B cell (primary cell): ENCODE measurements at regions not wholly inside any gene's neighbourhood (a gene's known extent, or its start where the extent isn't known, plus 50 kb on each side); places are given as distances from the start of the nearest gene placed in this dataset.

ENCODE experiments used
- ATAC-seq: fragments of 200-7000 bp; cut with Tn5 transposase; one replicate; pipeline ENCODE4 v1.10.0; 2021; ENCODE audit warnings: low read depth, mild to moderate bottlenecking, moderate number of reproducible peaks, moderate library complexity
- CTCF ChIA-PET: fragments of 350-600 bp; sonication (Branson Sonifier 250); formaldehyde crosslinking; loops from one replicate; lab custom pipeline; 2021; ENCODE audit warnings: antibody characterized with exemption, inconsistent platforms; lab: Charles Lee
- POLR2A ChIA-PET: fragments of 350-600 bp; sonication (Branson Sonifier 250); formaldehyde crosslinking; loops from one replicate; lab custom pipeline; 2021; ENCODE audit warnings: antibody characterized with exemption; lab: Charles Lee
- DNase-seq: peaks from one replicate; pipeline ENCODE4 v3.0.0; 2013
- H2AFZ ChIP-seq: 2 replicates; pipeline ENCODE4 v1.6.1; 2012; ENCODE audit warnings: mild to moderate bottlenecking, low read depth, low read length; ENCODE audit not compliant: insufficient read depth, poor library complexity, severe bottlenecking
- H3K27ac ChIP-seq, 2 donors: 1 replicate in 1 of 2; 2 replicates in 1 of 2; pipeline ENCODE4 v1.5.1; 2012 to 2013; ENCODE audit warnings: low read length in 2 of 2, mild to moderate bottlenecking in 2 of 2, moderate library complexity in 1 of 2
- H3K27me3 ChIP-seq, 4 experiments: fragments of 200-600 bp in 1 of 4; sonication (generic) in 1 of 4; replicated peaks in 1 of 4; 1 replicate in 2 of 4; 2 replicates in 2 of 4; pipeline versions ENCODE4 v1.6.1 to v1.7.0; 2013 to 2016; ENCODE audit warnings: low read length in 3 of 4, mild to moderate bottlenecking in 2 of 4, mixed read lengths in 1 of 4, moderate library complexity in 1 of 4; ENCODE audit not compliant: insufficient read depth in 4 of 4, control insufficient read depth in 3 of 4; ENCODE audit errors: control extremely low read depth in 1 of 4
- H3K36me3 ChIP-seq, 2 experiments: replicated peaks in 1 of 2; 1 replicate in 1 of 2; 2 replicates in 1 of 2; pipeline versions ENCODE4 v1.6.1 to v1.7.1; 2013; ENCODE audit warnings: low read length in 1 of 2; ENCODE audit not compliant: insufficient read depth in 2 of 2, control insufficient read depth in 1 of 2; ENCODE audit errors: control extremely low read depth in 1 of 2, extremely low read depth in 1 of 2
- H3K4me1 ChIP-seq, 2 donors: fragments of 200-600 bp in 1 of 2; sonication (generic) in 1 of 2; 1 replicate in 1 of 2; 2 replicates in 1 of 2; pipeline versions ENCODE4 v1.5.1 to v1.6.1; 2013 to 2017; ENCODE audit warnings: low read length in 2 of 2; ENCODE audit not compliant: control insufficient read depth in 2 of 2, insufficient read depth in 2 of 2
- H3K4me2 ChIP-seq: replicated peaks from 2 replicates; pipeline ENCODE3; 2012; ENCODE audit warnings: mild to moderate bottlenecking, low read depth, low read length; ENCODE audit not compliant: poor library complexity, severe bottlenecking
- H3K4me3 ChIP-seq, 5 experiments: fragments of 200-600 bp in 1 of 5; sonication (generic) in 1 of 5; 1 replicate in 3 of 5; 2 replicates in 2 of 5; pipeline versions ENCODE4 v1.5.1 to v1.7.0; 2011 to 2016; ENCODE audit warnings: low read length in 4 of 5, mild to moderate bottlenecking in 4 of 5, low read depth in 2 of 5, control low read depth in 1 of 5, moderate library complexity in 1 of 5; ENCODE audit not compliant: insufficient read depth in 1 of 5; ENCODE audit errors: control extremely low read depth in 1 of 5, extremely low read depth in 1 of 5
- H3K79me2 ChIP-seq: fragments of 200-600 bp; sonication (generic); one replicate; pipeline ENCODE4 v1.6.0; 2016; ENCODE audit warnings: low read length; ENCODE audit not compliant: control insufficient read depth, insufficient read depth
- H3K9ac ChIP-seq: fragments of 200-600 bp; sonication (generic); 2 replicates; pipeline ENCODE4 v1.6.1; 2017; ENCODE audit warnings: mild to moderate bottlenecking, low read length, moderate library complexity
- H3K9me3 ChIP-seq, 3 donors: one replicate each; pipeline versions ENCODE4 v1.6.1 to v1.7.1; 2013; ENCODE audit warnings: low read length in 2 of 3; ENCODE audit not compliant: control insufficient read depth in 2 of 3, insufficient read depth in 1 of 3; ENCODE audit errors: control extremely low read depth in 1 of 3
- H4K20me1 ChIP-seq: 2 replicates; pipeline ENCODE4 v1.6.0; 2012; ENCODE audit warnings: mild to moderate bottlenecking, low read length; ENCODE audit not compliant: insufficient read depth, control insufficient read depth, poor library complexity, severe bottlenecking
- H3K27ac Mint-ChIP-seq: one replicate; pipeline ENCODE4 v1.8.0; 2021; ENCODE audit warnings: mixed read lengths
- H3K27me3 Mint-ChIP-seq: one replicate; pipeline ENCODE4 v1.8.0; 2021; ENCODE audit warnings: mixed read lengths
- H3K4me1 Mint-ChIP-seq: one replicate; pipeline ENCODE4 v1.8.0; 2021; ENCODE audit warnings: mixed read lengths
- H3K4me3 Mint-ChIP-seq: one replicate; pipeline ENCODE4 v1.8.0; 2021; ENCODE audit warnings: mixed read lengths
- H3K9me3 Mint-ChIP-seq: one replicate; pipeline ENCODE4 v1.8.0; 2022; ENCODE audit warnings: mixed read lengths; ENCODE audit not compliant: insufficient read depth
- EZH2 ChIP-seq: IDR thresholded peaks from 2 replicates; pipeline ENCODE4 v1.6.1; 2012; ENCODE audit warnings: borderline replicate concordance, low read depth, mild to moderate bottlenecking, moderate library complexity, low read length; ENCODE audit not compliant: insufficient read depth, poor library complexity, severe bottlenecking
- WGBS: methylation state at CpG from one replicate; pipeline ENCODE4 v1.1.5; 2013; ENCODE audit warnings: missing lambda C conversion rate; ENCODE audit not compliant: insufficient coverage; 5-methylcytosine and 5-hydroxymethylcytosine counted together
- intact Hi-C: fragments of 100-400 bp; cut with micrococcal nuclease; formaldehyde crosslinking; loops from one replicate; pipeline ENCODE4 v1.10.0; 2022
- TF ChIP-seq, protein P1 (sequence below): fragments of 200-600 bp; IDR thresholded peaks from one replicate; pipeline ENCODE4 v1.8.0; 2022; ENCODE audit warnings: antibody characterized with exemption, mild to moderate bottlenecking

DNA sequence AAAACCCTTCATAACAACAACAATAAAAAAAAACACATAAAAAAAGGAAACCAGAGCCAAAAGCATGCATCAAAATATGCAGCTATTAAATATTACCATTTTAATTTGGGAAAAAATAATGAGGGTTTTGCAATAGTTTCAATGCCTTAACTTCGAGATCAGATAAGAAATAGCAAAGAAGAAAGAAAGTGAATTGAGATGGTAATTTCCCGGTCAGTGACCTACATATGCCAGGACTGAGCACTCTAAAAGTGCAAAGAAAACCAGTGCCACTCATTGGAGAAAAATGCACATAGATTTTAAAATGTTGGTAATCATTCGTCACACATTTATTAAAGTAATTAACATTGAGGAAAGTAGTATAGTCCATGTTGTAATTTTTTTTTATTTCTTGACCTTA is 944.2 kb downstream of the EFNB2 start:
- POLR2A ChIA-PET: no interaction called here
- H3K27me3 ChIP-seq: no peaks in the 10 kb centered on the region
- Mint-ChIP-seq H3K27me3 (no peaks in the 10 kb centered on the region), H3K4me1 (no peaks in the 10 kb centered on the region), H3K4me3 (no peak overlapping the region), H3K27ac (no peak overlapping the region), H3K9me3 (no peaks in the 10 kb centered on the region)
- no peaks in the 10 kb centered on the region for H3K79me2 ChIP-seq
- no peak overlapping the region for H3K27ac ChIP-seq
- H3K9me3 ChIP-seq: no peaks in the 10 kb centered on the region
- CTCF ChIA-PET: no interaction called here
- no CpG with 5 or more reads among the region's 3 CpGs for WGBS
- H2AFZ ChIP-seq: no peak overlapping the region
- no peaks in the 10 kb centered on the region for H3K4me1 ChIP-seq
- H3K4me3 ChIP-seq: no peak overlapping the region
- TF ChIP-seq, protein P1, sequence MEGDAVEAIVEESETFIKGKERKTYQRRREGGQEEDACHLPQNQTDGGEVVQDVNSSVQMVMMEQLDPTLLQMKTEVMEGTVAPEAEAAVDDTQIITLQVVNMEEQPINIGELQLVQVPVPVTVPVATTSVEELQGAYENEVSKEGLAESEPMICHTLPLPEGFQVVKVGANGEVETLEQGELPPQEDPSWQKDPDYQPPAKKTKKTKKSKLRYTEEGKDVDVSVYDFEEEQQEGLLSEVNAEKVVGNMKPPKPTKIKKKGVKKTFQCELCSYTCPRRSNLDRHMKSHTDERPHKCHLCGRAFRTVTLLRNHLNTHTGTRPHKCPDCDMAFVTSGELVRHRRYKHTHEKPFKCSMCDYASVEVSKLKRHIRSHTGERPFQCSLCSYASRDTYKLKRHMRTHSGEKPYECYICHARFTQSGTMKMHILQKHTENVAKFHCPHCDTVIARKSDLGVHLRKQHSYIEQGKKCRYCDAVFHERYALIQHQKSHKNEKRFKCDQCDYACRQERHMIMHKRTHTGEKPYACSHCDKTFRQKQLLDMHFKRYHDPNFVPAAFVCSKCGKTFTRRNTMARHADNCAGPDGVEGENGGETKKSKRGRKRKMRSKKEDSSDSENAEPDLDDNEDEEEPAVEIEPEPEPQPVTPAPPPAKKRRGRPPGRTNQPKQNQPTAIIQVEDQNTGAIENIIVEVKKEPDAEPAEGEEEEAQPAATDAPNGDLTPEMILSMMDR: no peak
- no peak for TF ChIP-seq EZH2
- ATAC-seq (no peak), DNase-seq (no peak)
- no peak overlapping the region for H3K9ac ChIP-seq
- H4K20me1 ChIP-seq: no peaks in the 10 kb centered on the region
- intact Hi-C loops: no loop called here
- no peak overlapping the region for H3K4me2 ChIP-seq
- H3K36me3 ChIP-seq: no peaks in the 10 kb centered on the region

- H4K20me1 ChIP-seq: no peaks in the 10 kb centered on the region
- Mint-ChIP-seq H3K27ac (no peak overlapping the region), H3K4me3 (no peak overlapping the region), H3K4me1 (no peaks in the 10 kb centered on the region), H3K27me3 (no peaks in the 10 kb centered on the region), H3K9me3 (peaks cover 3% of the 10 kb centered on the region)
- DNase-seq: no peak
- no peak overlapping the region for H3K9ac ChIP-seq
- no peaks in the 10 kb centered on the region for H3K36me3 ChIP-seq
- no peaks in the 10 kb centered on the region for H3K79me2 ChIP-seq
- no peaks in the 10 kb centered on the region for H3K4me1 ChIP-seq
- TF ChIP-seq EZH2: no peak
- TF ChIP-seq, protein P1: no peak
- no peak overlapping the region for H3K27ac ChIP-seq
- ChIA-PET CTCF (no interaction called here), POLR2A (no interaction called here)
- no peak overlapping the region for H3K4me2 ChIP-seq
- peaks cover 0 to 2% (median 2%) of the 10 kb centered on the region in 3 donors for H3K9me3 ChIP-seq
- no peak overlapping the region for H2AFZ ChIP-seq
- intact Hi-C loops: no loop called here
- 92% methylated on average over 5 of the region's 7 CpGs for WGBS
- no peaks in the 10 kb centered on the region for H3K27me3 ChIP-seq
- no peak for ATAC-seq
- H3K4me3 ChIP-seq: no peak overlapping the region
These were observed 947.7 kb downstream of the EFNB2 start for GRCh38 chr13:105587786-105588185.
